A549 (cell line): ENCODE measurements at regions not wholly inside any gene's neighbourhood (a gene's known extent, or its start where the extent isn't known, plus 50 kb on each side); places are given as distances from the start of the nearest gene placed in this dataset.

Source experiments
- ATAC-seq, 2 experiments: fragments of 200-7000 bp in 1 of 2; fragments of >200 bp in 1 of 2; cut with Nextera tagmentation in 1 of 2; cut with Tn5 transposase in 1 of 2; 3 replicates each; pipeline versions ENCODE4 v1.8.0 to v1.9.1; 2018 to 2020; ENCODE audit warnings: mild to moderate bottlenecking in 1 of 2, moderate library complexity in 1 of 2
- CTCF ChIA-PET: fragments of 300-600 bp; sonication (Branson Sonifier 250); formaldehyde crosslinking; extraction: SDS; loops from one replicate; lab custom pipeline; 2021; ENCODE audit warnings: antibody characterized with exemption, inconsistent platforms; lab: Yijun Ruan, JAX
- POLR2A ChIA-PET: fragments of 350-600 bp; formaldehyde crosslinking; extraction: SDS; loops from one replicate; lab custom pipeline; 2021; ENCODE audit warnings: antibody characterized with exemption, inconsistent platforms; lab: Yijun Ruan, JAX
- DNase-seq, 2 experiments: peaks; one replicate each; pipeline versions ENCODE4 v3.0.0 to v3.0.0-alpha.2; 2011 to 2016; ENCODE audit warnings: low read depth in 1 of 2, low spot score in 1 of 2
- FAIRE-seq: peaks from 2 replicates; lab custom pipeline; 2011; peaks lifted over from hg19 to GRCh38; lab: Jason Lieb, UNC
- H3K27ac ChIP-seq, 2 experiments: fragments of >200 bp; sonication (Bioruptor Twin); formaldehyde crosslinking; 3 replicates each; pipeline ENCODE4 v1.5.1; 2016 to 2017
- H3K4me1 ChIP-seq: fragments of >200 bp; sonication (Bioruptor Twin); formaldehyde crosslinking; 3 replicates; pipeline ENCODE4 v1.6.1; 2016
- H3K4me2 ChIP-seq: fragments of >200 bp; sonication (Bioruptor Twin); formaldehyde crosslinking; 3 replicates; pipeline ENCODE4 v1.6.1; 2016
- H3K4me3 ChIP-seq: fragments of >200 bp; sonication (Bioruptor Twin); formaldehyde crosslinking; 3 replicates; pipeline ENCODE4 v1.5.1; 2016
- H3K9me3 ChIP-seq: fragments of >200 bp; sonication (Bioruptor Twin); formaldehyde crosslinking; 3 replicates; pipeline ENCODE4 v1.6.1; 2016
- BHLHE40 ChIP-seq: IDR thresholded peaks from 2 replicates; pipeline ENCODE4 v1.6.1; 2012; ENCODE audit warnings: low read depth, low read length, inconsistent platforms
- CBX2 ChIP-seq: fragments of 200-600 bp; sonication (generic); IDR thresholded peaks from 2 replicates; pipeline ENCODE4 v1.6.1; 2016; ENCODE audit warnings: low read depth, mild to moderate bottlenecking, borderline replicate concordance
- CHD4 ChIP-seq: fragments of 200-600 bp; sonication (generic); IDR thresholded peaks from 2 replicates; pipeline ENCODE4 v1.6.1; 2016; ENCODE audit warnings: antibody characterized with exemption, mild to moderate bottlenecking, borderline replicate concordance
- EHMT2 ChIP-seq: fragments of 200-600 bp; sonication (generic); IDR thresholded peaks from 2 replicates; pipeline ENCODE4 v1.6.1; 2016; ENCODE audit warnings: antibody characterized with exemption, low read depth, mild to moderate bottlenecking, moderate library complexity
- EP300 ChIP-seq, 2 experiments: fragments of >200 bp; sonication (Bioruptor Twin); formaldehyde crosslinking; IDR thresholded peaks; 2 replicates in 1 of 2; 3 replicates in 1 of 2; pipeline ENCODE4 v1.6.1; 2016 to 2017
- JUNB ChIP-seq: fragments of >200 bp; sonication (Bioruptor Twin); formaldehyde crosslinking; IDR thresholded peaks from 2 replicates; pipeline ENCODE4 v1.6.1; 2016
- KDM1A ChIP-seq: fragments of 200-600 bp; sonication (generic); IDR thresholded peaks from 2 replicates; pipeline ENCODE4 v1.6.1; 2016; ENCODE audit warnings: low read depth, mild to moderate bottlenecking
- MAFK ChIP-seq: fragments of 450-650 bp; IDR thresholded peaks from 2 replicates; pipeline ENCODE4 v1.6.1; 2014; ENCODE audit not compliant: partially characterized antibody
- NFE2L2 ChIP-seq: fragments of 150-350 bp; conservative IDR thresholded peaks from 2 replicates; pipeline ENCODE4 v1.6.1; 2014; ENCODE audit warnings: low read length
- POLR2A ChIP-seq: IDR thresholded peaks from 2 replicates; pipeline ENCODE4 v1.6.1; 2012; ENCODE audit warnings: mild to moderate bottlenecking, low read length
- RAD21 ChIP-seq, 2 experiments: fragments of >200 bp in 1 of 2; sonication (Bioruptor Twin) in 1 of 2; formaldehyde crosslinking in 1 of 2; IDR thresholded peaks in 1 of 2; conservative IDR thresholded peaks in 1 of 2; 2 replicates in 1 of 2; 3 replicates in 1 of 2; pipeline ENCODE4 v1.6.1; 2012 to 2018; ENCODE audit warnings: inconsistent platforms in 1 of 2
- RNF2 ChIP-seq: fragments of 200-600 bp; sonication (generic); IDR thresholded peaks from 2 replicates; pipeline ENCODE4 v1.6.1; 2016; ENCODE audit warnings: low read depth, mild to moderate bottlenecking, antibody characterized with exemption, moderate library complexity, borderline replicate concordance
- SREBF2 ChIP-seq: fragments of 450-650 bp; IDR thresholded peaks from 2 replicates; pipeline ENCODE4 v1.6.1; 2014; ENCODE audit warnings: mild to moderate bottlenecking, moderate library complexity
- ZC3H11A ChIP-seq: fragments of 450-650 bp; IDR thresholded peaks from 2 replicates; pipeline ENCODE4 v1.6.1; 2014; ENCODE audit warnings: antibody characterized with exemption, mild to moderate bottlenecking
- ZFP36 ChIP-seq: fragments of 450-650 bp; IDR thresholded peaks from 2 replicates; pipeline ENCODE4 v1.6.1; 2014; ENCODE audit warnings: borderline replicate concordance; ENCODE audit not compliant: partially characterized antibody
- ZSCAN20 ChIP-seq: fragments of 250-450 bp; sonication (Bioruptor Pico); IDR thresholded peaks from 2 replicates; pipeline ENCODE4 v1.8.0; 2022; ENCODE audit warnings: mild to moderate bottlenecking, moderate library complexity
- WGBS: methylation state at CpG from one replicate; pipeline ENCODE4 v1.1.6; 2017; ENCODE audit errors: missing lambda C conversion rate; 5-methylcytosine and 5-hydroxymethylcytosine counted together
- TF ChIP-seq, protein P1 (sequence below): fragments of 250-450 bp; sonication (Bioruptor Pico); IDR thresholded peaks from 2 replicates; pipeline ENCODE4 v1.5.0; 2020; ENCODE audit warnings: low read depth, mild to moderate bottlenecking, moderate library complexity
- TF ChIP-seq, protein P2 (sequence below): fragments of >200 bp; sonication (Bioruptor Twin); formaldehyde crosslinking; IDR thresholded peaks from 2 replicates; pipeline ENCODE4 v1.6.1; 2016
- TF ChIP-seq, protein P3 (sequence below): IDR thresholded peaks from 2 replicates; pipeline ENCODE4 v1.6.1; 2012; ENCODE audit warnings: low read depth, borderline replicate concordance
- TF ChIP-seq, protein P4 (sequence below): fragments of >200 bp; sonication (Bioruptor Twin); formaldehyde crosslinking; IDR thresholded peaks from 3 replicates; pipeline ENCODE4 v1.5.1; 2016

DNA sequence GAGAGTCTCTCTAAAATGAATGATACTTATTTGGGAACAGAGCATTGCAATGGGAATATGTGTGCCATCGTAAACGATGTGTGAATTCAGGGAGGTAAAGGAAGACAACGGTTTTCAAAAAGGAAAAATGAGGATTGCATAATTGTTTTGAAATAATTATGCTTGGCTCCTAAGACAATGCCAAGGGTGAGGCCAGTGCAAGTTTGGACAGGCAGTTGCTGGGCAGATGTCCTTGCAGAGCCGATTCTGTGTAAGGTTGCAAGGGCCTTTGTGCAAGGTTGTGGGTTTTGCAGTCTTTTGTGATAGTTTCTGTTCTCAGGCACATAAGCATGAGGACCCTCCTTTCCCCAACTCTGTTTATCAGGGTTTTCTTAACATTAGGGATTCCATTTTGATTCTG, 70.0 kb upstream of the ZNF236 start:
- ChIA-PET CTCF (interaction anchor here (0.6 kb wide), 2 partner anchors 236 to 1667 kb away, joined by 3 read pairs; no protein-coding TSS in a partner anchor), POLR2A (no interaction called here)
- no peak for DNase-seq
- no peak for FAIRE-seq
- H3K4me1 ChIP-seq, result no peaks in the 10 kb centered on the region
- H3K4me3 ChIP-seq, result no peak overlapping the region
- no peak for TF ChIP-seq ZSCAN20 (CRISPR knock-in tag)
- 66% methylated on average over 4 of the region's 4 CpGs for WGBS
- no peak for ATAC-seq
- H3K9me3 ChIP-seq, result no peaks in the 10 kb centered on the region; the same call in 2 of the 3 replicates
- H3K4me2 ChIP-seq, result no peak overlapping the region
- no peak overlapping the region for H3K27ac ChIP-seq

DNA sequence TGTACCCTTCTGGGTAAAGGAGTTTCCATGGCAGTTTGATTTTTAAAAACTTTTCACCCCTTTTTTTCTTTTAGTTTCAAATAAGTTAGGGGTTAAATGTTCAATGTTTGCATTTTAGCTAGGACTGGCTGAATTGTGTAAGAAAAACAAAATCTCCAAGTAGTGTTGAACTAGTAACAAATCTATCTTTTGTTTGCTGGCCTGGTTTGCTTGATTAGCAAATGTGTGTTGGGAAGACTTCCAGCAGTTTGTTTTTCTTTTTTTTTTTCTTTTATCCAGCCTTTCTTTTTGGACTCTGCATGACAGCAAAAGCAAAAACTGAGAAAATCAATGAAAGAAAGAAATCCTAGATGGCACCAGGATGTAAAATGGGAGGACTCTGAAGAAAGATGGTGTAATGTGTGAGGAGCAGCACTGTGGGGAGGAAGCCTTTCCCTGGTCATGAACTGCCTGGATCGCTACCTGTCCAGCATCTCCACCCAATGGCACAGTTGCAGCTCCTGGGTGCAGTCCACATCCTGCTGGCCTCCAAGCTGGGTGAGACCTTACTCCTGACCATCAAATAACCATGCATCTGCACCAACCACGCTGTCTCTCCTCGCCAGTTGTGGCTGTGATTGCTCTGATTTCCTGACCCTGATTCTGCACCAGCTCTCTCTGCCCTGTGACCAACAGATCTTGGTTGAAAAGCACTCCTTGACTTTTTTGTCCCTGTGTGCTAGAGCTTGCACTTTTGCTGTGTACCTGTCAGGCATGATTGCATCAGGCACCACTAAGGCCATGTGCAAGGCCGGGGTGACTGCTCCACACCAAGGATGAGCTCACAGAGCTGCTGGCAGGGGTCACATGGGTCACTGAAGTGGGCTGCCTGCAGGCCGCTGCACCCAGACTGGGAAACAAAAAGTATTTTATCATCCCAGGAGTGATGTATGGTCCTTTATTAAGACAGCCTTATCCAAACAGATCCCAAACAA, 71.2 kb upstream of the ZNF236 start:
- Histone ChIP-seq H3K4me3 (no peak overlapping the region), H3K27ac (no peak overlapping the region), H3K4me2 (no peak overlapping the region), H3K9me3 (no peaks in the 10 kb centered on the region; the same call in 2 of the 3 replicates), H3K4me1 (no peaks in the 10 kb centered on the region)
- whole genome bisulfite sequencing, result 66% methylated on average over 5 of the region's 5 CpGs
- ChIA-PET CTCF (interaction anchor here (1.0 kb wide), 1 partner anchor 52 kb away, joined by 5 read pairs; no protein-coding TSS in a partner anchor), POLR2A (no interaction called here)
- no peak for ATAC-seq
- TF ChIP-seq CBX2 (no peak), SREBF2 (no peak), CHD4 (no peak), ZC3H11A (no peak), RAD21 (conservative IDR thresholded peaks at IDR 0.05 in 1 of 2, IDR thresholded peaks at IDR 0.05 in 1 of 2) (no peak)
- FAIRE-seq, result no peak
- no peak for DNase-seq

DNA sequence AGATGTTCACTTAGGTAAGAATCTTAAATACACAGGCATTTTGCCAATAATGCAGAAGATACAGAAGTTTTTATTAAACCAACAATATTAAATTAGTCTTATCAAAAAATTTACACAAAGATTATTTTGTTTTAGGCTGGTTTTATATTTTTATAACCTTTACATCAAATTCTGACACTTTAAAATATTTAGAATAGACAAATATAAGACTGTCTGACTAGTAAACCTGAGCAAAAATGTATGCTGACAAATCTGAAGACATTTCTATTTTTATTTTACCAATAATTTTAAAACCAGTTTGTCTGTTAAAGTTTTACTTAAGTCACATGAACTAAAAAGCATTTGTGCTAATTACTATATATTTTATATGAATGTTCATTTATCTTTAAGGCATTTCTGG, 72.1 kb upstream of the ZNF236 start:
- POLR2A ChIA-PET, result no interaction called here
- no peak overlapping the region for H3K27ac ChIP-seq
- no peak for TF ChIP-seq ZSCAN20 (CRISPR knock-in tag)
- no peak for TF ChIP-seq POLR2A
- TF ChIP-seq, protein P1, sequence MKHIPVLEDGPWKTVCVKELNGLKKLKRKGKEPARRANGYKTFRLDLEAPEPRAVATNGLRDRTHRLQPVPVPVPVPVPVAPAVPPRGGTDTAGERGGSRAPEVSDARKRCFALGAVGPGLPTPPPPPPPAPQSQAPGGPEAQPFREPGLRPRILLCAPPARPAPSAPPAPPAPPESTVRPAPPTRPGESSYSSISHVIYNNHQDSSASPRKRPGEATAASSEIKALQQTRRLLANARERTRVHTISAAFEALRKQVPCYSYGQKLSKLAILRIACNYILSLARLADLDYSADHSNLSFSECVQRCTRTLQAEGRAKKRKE (CRISPR knock-in tag), result no peak
- TF ChIP-seq ZC3H11A, result no peak
- no peak for TF ChIP-seq EHMT2
- no peak for TF ChIP-seq CBX2
- no peak for TF ChIP-seq MAFK
- no peak for TF ChIP-seq EP300 (IDR thresholded peaks at IDR 0.05)
- TF ChIP-seq, protein P2, sequence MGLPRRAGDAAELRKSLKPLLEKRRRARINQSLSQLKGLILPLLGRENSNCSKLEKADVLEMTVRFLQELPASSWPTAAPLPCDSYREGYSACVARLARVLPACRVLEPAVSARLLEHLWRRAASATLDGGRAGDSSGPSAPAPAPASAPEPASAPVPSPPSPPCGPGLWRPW, result no peak
- TF ChIP-seq, protein P3, sequence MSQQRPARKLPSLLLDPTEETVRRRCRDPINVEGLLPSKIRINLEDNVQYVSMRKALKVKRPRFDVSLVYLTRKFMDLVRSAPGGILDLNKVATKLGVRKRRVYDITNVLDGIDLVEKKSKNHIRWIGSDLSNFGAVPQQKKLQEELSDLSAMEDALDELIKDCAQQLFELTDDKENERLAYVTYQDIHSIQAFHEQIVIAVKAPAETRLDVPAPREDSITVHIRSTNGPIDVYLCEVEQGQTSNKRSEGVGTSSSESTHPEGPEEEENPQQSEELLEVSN, result no peak
- TF ChIP-seq KDM1A, result no peak
- TF ChIP-seq, protein P4, sequence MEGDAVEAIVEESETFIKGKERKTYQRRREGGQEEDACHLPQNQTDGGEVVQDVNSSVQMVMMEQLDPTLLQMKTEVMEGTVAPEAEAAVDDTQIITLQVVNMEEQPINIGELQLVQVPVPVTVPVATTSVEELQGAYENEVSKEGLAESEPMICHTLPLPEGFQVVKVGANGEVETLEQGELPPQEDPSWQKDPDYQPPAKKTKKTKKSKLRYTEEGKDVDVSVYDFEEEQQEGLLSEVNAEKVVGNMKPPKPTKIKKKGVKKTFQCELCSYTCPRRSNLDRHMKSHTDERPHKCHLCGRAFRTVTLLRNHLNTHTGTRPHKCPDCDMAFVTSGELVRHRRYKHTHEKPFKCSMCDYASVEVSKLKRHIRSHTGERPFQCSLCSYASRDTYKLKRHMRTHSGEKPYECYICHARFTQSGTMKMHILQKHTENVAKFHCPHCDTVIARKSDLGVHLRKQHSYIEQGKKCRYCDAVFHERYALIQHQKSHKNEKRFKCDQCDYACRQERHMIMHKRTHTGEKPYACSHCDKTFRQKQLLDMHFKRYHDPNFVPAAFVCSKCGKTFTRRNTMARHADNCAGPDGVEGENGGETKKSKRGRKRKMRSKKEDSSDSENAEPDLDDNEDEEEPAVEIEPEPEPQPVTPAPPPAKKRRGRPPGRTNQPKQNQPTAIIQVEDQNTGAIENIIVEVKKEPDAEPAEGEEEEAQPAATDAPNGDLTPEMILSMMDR, result no peak
- TF ChIP-seq NFE2L2, result no peak
- TF ChIP-seq JUNB, result no peak
- TF ChIP-seq ZFP36, result no peak
- TF ChIP-seq RNF2, result no peak
- TF ChIP-seq BHLHE40, result no peak
- H3K4me1 ChIP-seq, result no peaks in the 10 kb centered on the region
- no peak for ATAC-seq
- H3K4me3 ChIP-seq, result no peak overlapping the region
- FAIRE-seq, result no peak
- no peak for DNase-seq
- CTCF ChIA-PET, result no interaction called here
- no peak overlapping the region for H3K4me2 ChIP-seq
- no peaks in the 10 kb centered on the region; the same call in 2 of the 3 replicates for H3K9me3 ChIP-seq
